Neural progenitor cell (in vitro differentiated cells): ENCODE measurements at regions not wholly inside any gene's neighbourhood (a gene's known extent, or its start where the extent isn't known, plus 50 kb on each side); places are given as distances from the start of the nearest gene placed in this dataset.

Source experiments
- DNase-seq: peaks from one replicate; pipeline ENCODE4 v3.0.0-alpha.2; 2016; ENCODE audit warnings: low spot score
- H2AFZ ChIP-seq: fragments of 200-600 bp; sonication (generic); replicated peaks from 2 replicates; pipeline ENCODE4 v1.6.1; 2016; ENCODE audit warnings: antibody characterized with exemption
- H3F3A ChIP-seq: fragments of 200-600 bp; sonication (generic); 2 replicates; pipeline ENCODE4 v1.6.1; 2016; ENCODE audit warnings: antibody characterized with exemption, low read depth
- H3K27ac ChIP-seq: fragments of 200-600 bp; sonication (generic); 2 replicates; pipeline ENCODE4 v1.5.1; 2016; ENCODE audit warnings: mild to moderate bottlenecking
- H3K27me3 ChIP-seq: fragments of 200-600 bp; sonication (generic); 2 replicates; pipeline ENCODE4 v1.6.1; 2016; ENCODE audit warnings: mild to moderate bottlenecking, moderate library complexity
- H3K36me3 ChIP-seq: fragments of 200-600 bp; sonication (generic); 2 replicates; pipeline ENCODE4 v1.5.1; 2016
- H3K4me1 ChIP-seq: fragments of 200-600 bp; sonication (generic); 2 replicates; pipeline ENCODE4 v1.6.1; 2016; ENCODE audit warnings: mixed run types
- H3K4me2 ChIP-seq: fragments of 200-600 bp; sonication (generic); 2 replicates; pipeline ENCODE4 v1.6.1; 2016
- H3K4me3 ChIP-seq: fragments of 200-600 bp; sonication (generic); 2 replicates; pipeline ENCODE4 v1.5.1; 2016
- H3K79me2 ChIP-seq: fragments of 200-600 bp; sonication (generic); 2 replicates; pipeline ENCODE4 v1.6.1; 2016; ENCODE audit warnings: low read depth
- H3K9ac ChIP-seq: fragments of 200-600 bp; sonication (generic); 2 replicates; pipeline ENCODE4 v1.6.1; 2016
- H3K9me3 ChIP-seq: fragments of 200-600 bp; sonication (generic); 2 replicates; pipeline ENCODE4 v1.5.1; 2016; ENCODE audit warnings: low read depth
- H4K20me1 ChIP-seq: fragments of 200-600 bp; sonication (generic); 2 replicates; pipeline ENCODE4 v1.6.1; 2016; ENCODE audit warnings: low read depth
- H3K27ac Mint-ChIP-seq: 3 replicates; pipeline ENCODE4 v1.8.0; 2021; ENCODE audit warnings: mixed read lengths
- H3K27me3 Mint-ChIP-seq: 2 replicates; pipeline ENCODE4 v1.8.0; 2022; ENCODE audit warnings: low read depth, mild to moderate bottlenecking, inconsistent platforms, moderate library complexity, mixed read lengths; ENCODE audit not compliant: insufficient read depth
- H3K36me3 Mint-ChIP-seq: 3 replicates; pipeline ENCODE4 v1.8.0; 2021; ENCODE audit warnings: mixed read lengths
- H3K4me1 Mint-ChIP-seq: 3 replicates; pipeline ENCODE4 v1.8.0; 2021; ENCODE audit warnings: mixed read lengths
- H3K4me3 Mint-ChIP-seq: 3 replicates; pipeline ENCODE4 v1.8.0; 2021; ENCODE audit warnings: mild to moderate bottlenecking, moderate library complexity, mixed read lengths
- H3K9me3 Mint-ChIP-seq: 3 replicates; pipeline ENCODE4 v1.8.0; 2020; ENCODE audit warnings: mixed read lengths
- EZH2 ChIP-seq: fragments of 200-600 bp; sonication (generic); IDR thresholded peaks from 2 replicates; pipeline ENCODE4 v1.6.1; 2017; ENCODE audit warnings: antibody characterized with exemption, mild to moderate bottlenecking, moderate library complexity
- EZH2phosphoT487 ChIP-seq: fragments of 200-600 bp; sonication (generic); IDR thresholded peaks from 2 replicates; pipeline ENCODE4 v1.6.1; 2017; ENCODE audit warnings: antibody characterized with exemption
- TF ChIP-seq, protein P1 (sequence below): fragments of 200-600 bp; sonication (generic); IDR thresholded peaks from 2 replicates; pipeline ENCODE4 v1.5.1; 2017; ENCODE audit warnings: antibody characterized with exemption, mild to moderate bottlenecking

DNA sequence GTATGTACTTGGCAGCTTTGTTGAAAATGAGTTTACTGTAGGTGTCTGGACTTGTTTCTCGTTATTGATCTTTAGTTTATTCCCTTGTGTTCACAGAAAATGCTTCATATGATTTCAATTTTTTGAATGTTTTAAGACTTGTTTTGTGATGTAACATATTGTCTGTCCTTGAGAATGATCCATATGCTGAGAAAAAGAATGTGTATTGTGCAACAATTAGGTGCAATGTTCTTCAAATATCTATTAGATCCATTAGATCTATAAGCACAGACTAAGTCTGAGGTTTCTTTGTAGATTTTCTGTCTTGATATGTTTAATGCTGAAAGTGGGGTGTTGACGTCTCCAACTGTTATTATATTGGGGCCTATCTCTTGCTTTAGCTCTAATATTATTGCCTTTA, 879.6 kb upstream of the LRFN5 start:
- Histone ChIP-seq H3K9ac (no peak overlapping the region), H3K4me2 (no peak overlapping the region), H3K79me2 (no peaks in the 10 kb centered on the region), H3K4me1 (no peaks in the 10 kb centered on the region), H4K20me1 (no peaks in the 10 kb centered on the region), H3K27me3 (no peaks in the 10 kb centered on the region), H3K4me3 (no peak overlapping the region), H3K36me3 (no peaks in the 10 kb centered on the region), H3K9me3 (no peaks in the 10 kb centered on the region), H2AFZ (no peak overlapping the region), H3F3A (no peaks in the 10 kb centered on the region), H3K27ac (no peak overlapping the region)
- H3K4me1 Mint-ChIP-seq: no peaks in the 10 kb centered on the region
- H3K27ac Mint-ChIP-seq: no peak overlapping the region
- no peaks in the 10 kb centered on the region for H3K9me3 Mint-ChIP-seq
- no peaks in the 10 kb centered on the region for H3K36me3 Mint-ChIP-seq
- no peak overlapping the region for H3K4me3 Mint-ChIP-seq
- DNase-seq: no peak
- H3K27me3 Mint-ChIP-seq: no peaks in the 10 kb centered on the region
- no peak for TF ChIP-seq EZH2
- TF ChIP-seq EZH2phosphoT487: no peak
- TF ChIP-seq, protein P1, sequence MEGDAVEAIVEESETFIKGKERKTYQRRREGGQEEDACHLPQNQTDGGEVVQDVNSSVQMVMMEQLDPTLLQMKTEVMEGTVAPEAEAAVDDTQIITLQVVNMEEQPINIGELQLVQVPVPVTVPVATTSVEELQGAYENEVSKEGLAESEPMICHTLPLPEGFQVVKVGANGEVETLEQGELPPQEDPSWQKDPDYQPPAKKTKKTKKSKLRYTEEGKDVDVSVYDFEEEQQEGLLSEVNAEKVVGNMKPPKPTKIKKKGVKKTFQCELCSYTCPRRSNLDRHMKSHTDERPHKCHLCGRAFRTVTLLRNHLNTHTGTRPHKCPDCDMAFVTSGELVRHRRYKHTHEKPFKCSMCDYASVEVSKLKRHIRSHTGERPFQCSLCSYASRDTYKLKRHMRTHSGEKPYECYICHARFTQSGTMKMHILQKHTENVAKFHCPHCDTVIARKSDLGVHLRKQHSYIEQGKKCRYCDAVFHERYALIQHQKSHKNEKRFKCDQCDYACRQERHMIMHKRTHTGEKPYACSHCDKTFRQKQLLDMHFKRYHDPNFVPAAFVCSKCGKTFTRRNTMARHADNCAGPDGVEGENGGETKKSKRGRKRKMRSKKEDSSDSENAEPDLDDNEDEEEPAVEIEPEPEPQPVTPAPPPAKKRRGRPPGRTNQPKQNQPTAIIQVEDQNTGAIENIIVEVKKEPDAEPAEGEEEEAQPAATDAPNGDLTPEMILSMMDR: no peak

DNA sequence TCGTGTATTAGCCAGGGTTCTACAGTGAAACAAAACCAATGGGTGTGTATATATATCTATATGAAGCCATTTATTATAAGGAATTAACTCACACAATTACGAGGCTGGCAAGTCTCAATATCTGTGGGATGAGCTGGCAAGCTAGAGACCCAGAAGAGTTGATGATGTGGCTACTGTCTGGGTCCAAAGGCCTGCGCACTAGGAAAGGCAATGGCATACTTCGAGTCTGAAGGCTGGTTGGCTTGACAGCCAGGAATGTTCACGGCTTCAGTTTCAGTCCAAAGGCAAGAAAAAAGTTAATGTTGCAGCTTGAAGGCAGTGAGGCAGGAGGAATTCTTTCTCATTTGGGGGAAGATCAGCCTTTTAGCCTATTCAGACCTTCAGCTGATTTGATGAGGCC, 893.3 kb upstream of the LRFN5 start:
- H3K9ac ChIP-seq: no peak overlapping the region
- H3K27ac ChIP-seq: no peak overlapping the region
- H3K9me3 Mint-ChIP-seq: peaks cover 18% of the 10 kb centered on the region
- H3K4me3 ChIP-seq: no peak overlapping the region
- H3F3A ChIP-seq: no peaks in the 10 kb centered on the region
- no peaks in the 10 kb centered on the region for H3K79me2 ChIP-seq
- H3K36me3 Mint-ChIP-seq: no peaks in the 10 kb centered on the region
- H3K4me1 Mint-ChIP-seq: no peaks in the 10 kb centered on the region
- no peaks in the 10 kb centered on the region for H3K27me3 Mint-ChIP-seq
- H3K4me2 ChIP-seq: no peak overlapping the region
- TF ChIP-seq EZH2 (no peak), EZH2phosphoT487 (no peak)
- TF ChIP-seq, protein P1: no peak
- H3K27ac Mint-ChIP-seq: no peak overlapping the region
- H3K4me3 Mint-ChIP-seq: no peak overlapping the region
- no peaks in the 10 kb centered on the region for H3K36me3 ChIP-seq
- no peak overlapping the region for H2AFZ ChIP-seq
- no peak for DNase-seq
- no peaks in the 10 kb centered on the region for H3K9me3 ChIP-seq
- no peaks in the 10 kb centered on the region for H3K27me3 ChIP-seq
- no peaks in the 10 kb centered on the region for H3K4me1 ChIP-seq
- H4K20me1 ChIP-seq: no peaks in the 10 kb centered on the region

DNA sequence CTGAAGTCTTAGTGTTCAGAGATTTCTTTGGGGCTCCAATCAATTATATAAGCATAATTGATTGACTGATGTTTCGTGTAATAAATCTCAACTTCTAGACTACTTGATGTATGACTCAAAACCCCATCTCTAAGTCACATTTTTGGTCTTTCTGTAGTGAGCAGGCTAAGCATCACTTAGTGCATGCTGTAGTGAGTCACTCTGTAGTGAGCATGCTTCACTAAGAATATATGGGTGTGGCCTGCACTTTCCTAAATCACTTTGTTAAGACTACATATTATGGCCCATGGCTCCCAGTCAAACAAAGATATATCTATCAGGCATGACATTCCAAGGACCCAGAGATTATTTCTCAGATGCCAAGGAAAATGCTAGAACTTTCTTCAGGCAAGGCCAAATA, 909.4 kb upstream of the LRFN5 start:
- Histone ChIP-seq H4K20me1 (no peaks in the 10 kb centered on the region), H3K9ac (no peak overlapping the region), H3K4me2 (no peak overlapping the region), H3K27me3 (no peaks in the 10 kb centered on the region), H3K27ac (no peak overlapping the region), H3K4me3 (no peak overlapping the region), H2AFZ (no peak overlapping the region), H3F3A (no peaks in the 10 kb centered on the region), H3K79me2 (no peaks in the 10 kb centered on the region), H3K9me3 (no peaks in the 10 kb centered on the region), H3K4me1 (no peaks in the 10 kb centered on the region), H3K36me3 (no peaks in the 10 kb centered on the region)
- Mint-ChIP-seq H3K27me3 (peaks cover 2% of the 10 kb centered on the region), H3K27ac (no peak overlapping the region), H3K4me1 (no peaks in the 10 kb centered on the region), H3K9me3 (no peaks in the 10 kb centered on the region), H3K36me3 (no peaks in the 10 kb centered on the region), H3K4me3 (no peak overlapping the region)
- DNase-seq: no peak
- TF ChIP-seq, protein P1: no peak
- no peak for TF ChIP-seq EZH2phosphoT487
- TF ChIP-seq EZH2: no peak

DNA sequence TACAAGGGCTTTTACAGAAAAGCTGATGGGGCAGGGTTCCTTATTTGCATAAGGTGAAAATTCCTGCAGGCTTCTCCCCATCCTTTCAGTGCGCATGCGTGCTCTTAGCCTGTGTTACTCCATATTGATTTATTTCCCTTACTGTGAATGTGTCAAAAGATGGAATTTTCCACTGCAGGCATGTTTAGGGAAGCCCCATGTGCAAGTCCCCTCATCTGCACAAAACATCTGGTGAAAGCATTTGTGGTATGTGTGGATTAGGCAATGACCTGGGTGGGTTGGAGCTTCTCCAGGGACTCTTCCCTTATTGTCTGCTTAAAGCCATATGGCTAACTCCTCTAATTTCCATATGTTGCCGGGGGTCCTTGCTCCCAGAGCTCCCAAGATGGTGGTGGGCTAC, 912.7 kb upstream of the LRFN5 start:
- Histone ChIP-seq H3K9ac (no peak overlapping the region), H4K20me1 (no peaks in the 10 kb centered on the region), H3K27ac (no peak overlapping the region), H2AFZ (no peak overlapping the region), H3F3A (no peaks in the 10 kb centered on the region), H3K4me1 (no peaks in the 10 kb centered on the region), H3K4me2 (no peak overlapping the region), H3K27me3 (no peaks in the 10 kb centered on the region), H3K4me3 (no peak overlapping the region), H3K9me3 (no peaks in the 10 kb centered on the region), H3K36me3 (no peaks in the 10 kb centered on the region), H3K79me2 (no peaks in the 10 kb centered on the region)
- TF ChIP-seq EZH2phosphoT487 (no peak), EZH2 (no peak)
- TF ChIP-seq, protein P1: no peak
- no peak for DNase-seq
- Mint-ChIP-seq H3K36me3 (no peaks in the 10 kb centered on the region), H3K4me3 (no peak overlapping the region), H3K9me3 (no peaks in the 10 kb centered on the region), H3K27ac (no peak overlapping the region), H3K4me1 (no peaks in the 10 kb centered on the region), H3K27me3 (peaks cover 2% of the 10 kb centered on the region)
